Gastroesophageal sphincter (tissue), 4 donors: ENCODE measurements at regions not wholly inside any gene's neighbourhood (a gene's known extent, or its start where the extent isn't known, plus 50 kb on each side); places are given as distances from the start of the nearest gene placed in this dataset.

Experiments
- ATAC-seq: fragments of 150-250 bp; one replicate; pipeline ENCODE4 v1.9.1; 2016; ENCODE audit warnings: mild to moderate bottlenecking, moderate library complexity
- H3K27ac ChIP-seq, 4 donors: fragments of 200-600 bp; sonication (generic) in 3 of 4; 1 replicate in 3 of 4; 2 replicates in 1 of 4; pipeline ENCODE4 v1.5.1; 2016 to 2019
- H3K27me3 ChIP-seq: fragments of 200-600 bp; sonication (generic); one replicate; pipeline ENCODE4 v1.5.1; 2019
- H3K36me3 ChIP-seq, 2 donors: fragments of 200-600 bp; sonication (generic); one replicate each; pipeline ENCODE4 v1.5.1; 2019; ENCODE audit warnings: control low read depth in 1 of 2
- H3K4me1 ChIP-seq, 3 donors: fragments of 200-600 bp; sonication (generic); 1 replicate in 2 of 3; 2 replicates in 1 of 3; pipeline ENCODE4 v1.5.1; 2016 to 2019; ENCODE audit warnings: control low read depth in 2 of 3
- H3K4me3 ChIP-seq, 2 donors: fragments of 200-600 bp; sonication (generic); one replicate each; pipeline ENCODE4 v1.5.1; 2019; ENCODE audit warnings: mild to moderate bottlenecking in 1 of 2, moderate library complexity in 1 of 2
- H3K9me3 ChIP-seq, 3 donors: fragments of 200-600 bp; sonication (generic); one replicate each; pipeline ENCODE4 v1.5.1; 2017 to 2019; ENCODE audit warnings: control low read depth in 2 of 3
- CTCF ChIP-seq, 4 experiments: fragments of 200-600 bp in 2 of 4; fragments of 450-650 bp in 2 of 4; sonication (generic) in 1 of 4; IDR thresholded peaks; one replicate each; pipeline ENCODE4 v1.5.1; 2017 to 2019; ENCODE audit warnings: antibody characterized with exemption in 4 of 4, mild to moderate bottlenecking in 2 of 4, moderate library complexity in 2 of 4
- EP300 ChIP-seq: sonication (generic); formaldehyde crosslinking; IDR thresholded peaks from one replicate; pipeline ENCODE4 v1.6.1; 2017; ENCODE audit warnings: antibody characterized with exemption, mild to moderate bottlenecking
- POLR2A ChIP-seq, 2 donors: fragments of 450-650 bp; IDR thresholded peaks; one replicate each; pipeline ENCODE4 v1.6.1; 2017; ENCODE audit warnings: antibody characterized with exemption in 2 of 2, mild to moderate bottlenecking in 2 of 2, moderate library complexity in 1 of 2
- POLR2AphosphoS5 ChIP-seq: sonication (generic); formaldehyde crosslinking; IDR thresholded peaks from one replicate; pipeline ENCODE4 v1.6.1; 2017; ENCODE audit warnings: antibody characterized with exemption
- WGBS, 2 donors: methylation state at CpG; one replicate each; pipeline ENCODE4 v1.1.5; 2018; ENCODE audit warnings: low coverage in 1 of 2; 5-methylcytosine and 5-hydroxymethylcytosine counted together

GRCh38 chr13:74074723-74075122, 59.5 kb downstream of the KLF12 start:
- Histone ChIP-seq H3K9me3 (no peaks in the 10 kb centered on the region), H3K4me3 (no peak overlapping the region), H3K27ac (no peak overlapping the region), H3K27me3 (no peaks in the 10 kb centered on the region), H3K36me3 (no peaks in the 10 kb centered on the region), H3K4me1 (peaks cover 5 to 47% (median 9%) of the 10 kb centered on the region in 3 donors)
- TF ChIP-seq POLR2A (IDR thresholded peaks at IDR 0.05) (no peak), POLR2AphosphoS5 (no peak), EP300 (no peak), CTCF (IDR thresholded peaks at IDR 0.05) (no peak)
- no peak for ATAC-seq

- peaks cover 5 to 40% (median 9%) of the 10 kb centered on the region in 3 donors for H3K4me1 ChIP-seq
- H3K36me3 ChIP-seq, result no peaks in the 10 kb centered on the region
- H3K9me3 ChIP-seq, result no peaks in the 10 kb centered on the region
- 70 to 100% methylated on average over 1 of the region's 1 CpG for WGBS, 2 donors
- H3K27me3 ChIP-seq, result no peaks in the 10 kb centered on the region
- H3K4me3 ChIP-seq, result no peak overlapping the region
- no peak overlapping the region for H3K27ac ChIP-seq
- ATAC-seq, result no peak
- TF ChIP-seq POLR2AphosphoS5 (no peak), POLR2A (IDR thresholded peaks at IDR 0.05) (no peak), EP300 (no peak), CTCF (IDR thresholded peaks at IDR 0.05) (no peak)
Observed at GRCh38 chr13:74073274-74073673, 60.9 kb downstream of the KLF12 start.

GRCh38 chr13:74070513-74070912, 63.7 kb downstream of the KLF12 start:
- Histone ChIP-seq H3K36me3 (no peaks in the 10 kb centered on the region), H3K27ac (no peak overlapping the region), H3K27me3 (no peaks in the 10 kb centered on the region), H3K4me1 (peaks cover 0 to 28% (median 10%) of the 10 kb centered on the region in 3 donors), H3K9me3 (no peaks in the 10 kb centered on the region), H3K4me3 (no peak overlapping the region)
- 86% methylated on average over 1 of the region's 1 CpG; no CpG with 5 or more reads in 1 of the 2 donors for WGBS, 2 donors
- TF ChIP-seq POLR2A (IDR thresholded peaks at IDR 0.05), result no peak
- no peak for ATAC-seq

GRCh38 chr13:74070065-74070464, 64.1 kb downstream of the KLF12 start:
- Histone ChIP-seq H3K36me3 (no peaks in the 10 kb centered on the region), H3K4me3 (no peak overlapping the region), H3K27ac (no peak overlapping the region), H3K27me3 (no peaks in the 10 kb centered on the region), H3K9me3 (no peaks in the 10 kb centered on the region), H3K4me1 (peaks cover 0 to 24% (median 10%) of the 10 kb centered on the region in 3 donors)
- no peak for ATAC-seq
- TF ChIP-seq POLR2AphosphoS5 (no peak), POLR2A (IDR thresholded peaks at IDR 0.05) (no peak), EP300 (no peak), CTCF (IDR thresholded peaks at IDR 0.05) (no peak)
- WGBS, 2 donors, result 76 to 83% methylated on average over 4 of the region's 4 CpGs

- H3K4me3 ChIP-seq, result no peak overlapping the region
- H3K4me1 ChIP-seq, result peaks cover 4 to 21% (median 8%) of the 10 kb centered on the region in 3 donors
- TF ChIP-seq POLR2A (IDR thresholded peaks at IDR 0.05) (no peak), EP300 (no peak), CTCF (IDR thresholded peaks at IDR 0.05) (no peak), POLR2AphosphoS5 (no peak)
- no peak for ATAC-seq
- no peak overlapping the region for H3K27ac ChIP-seq
- 85 to 87% methylated on average over 4 to 7 of the region's 7 CpGs for WGBS, 2 donors
- no peaks in the 10 kb centered on the region for H3K9me3 ChIP-seq
- H3K27me3 ChIP-seq, result no peaks in the 10 kb centered on the region
- no peaks in the 10 kb centered on the region for H3K36me3 ChIP-seq
Observed at GRCh38 chr13:74068471-74068870, 65.7 kb downstream of the KLF12 start.
